ENCODE measurements at regions not wholly inside any gene's neighbourhood (a gene's known extent, or its start where the extent isn't known, plus 50 kb on each side); places are given as distances from the start of the nearest gene placed in this dataset.

DNA sequence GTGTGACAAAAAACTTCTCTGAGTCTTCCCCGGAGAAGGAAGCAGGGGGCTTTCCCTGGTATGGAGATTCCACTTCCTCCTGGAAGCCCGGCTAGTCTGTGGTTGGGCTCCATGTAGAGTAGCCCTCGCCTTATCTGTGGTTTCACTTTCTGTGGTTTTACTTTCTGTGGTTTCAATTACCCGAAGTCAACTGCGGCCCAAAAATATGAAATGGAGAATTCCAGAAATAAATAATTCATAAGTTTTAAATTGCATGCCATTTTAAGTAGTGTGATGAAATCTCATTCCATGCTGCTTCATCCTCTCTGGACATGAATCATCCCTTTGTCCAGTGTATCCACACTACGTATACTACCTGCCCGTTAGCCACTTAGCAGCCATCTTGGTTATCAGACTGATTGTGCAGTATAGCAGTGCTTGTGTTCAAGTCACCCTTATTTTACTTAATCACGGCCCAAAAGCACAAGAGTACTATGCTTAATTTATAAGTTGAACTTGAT is 275.0 kb upstream of the SESN3 start:
- H3K27me3 ChIP-seq = no peaks in the 10 kb centered on the region
- in situ Hi-C loops (cut with MboI; ENCODE audit: low pct_ligation_motif_present in 1 of 4, low pct_unique_long_range_greater_than_20kb in 1 of 4, low sequenced_read_pairs in 3 of 4) = no loop called here
- 66 to 83% methylated on average over 8 of the region's 8 CpGs for WGBS, 2 donors (ENCODE audit: low coverage in 1 of 2)

DNA sequence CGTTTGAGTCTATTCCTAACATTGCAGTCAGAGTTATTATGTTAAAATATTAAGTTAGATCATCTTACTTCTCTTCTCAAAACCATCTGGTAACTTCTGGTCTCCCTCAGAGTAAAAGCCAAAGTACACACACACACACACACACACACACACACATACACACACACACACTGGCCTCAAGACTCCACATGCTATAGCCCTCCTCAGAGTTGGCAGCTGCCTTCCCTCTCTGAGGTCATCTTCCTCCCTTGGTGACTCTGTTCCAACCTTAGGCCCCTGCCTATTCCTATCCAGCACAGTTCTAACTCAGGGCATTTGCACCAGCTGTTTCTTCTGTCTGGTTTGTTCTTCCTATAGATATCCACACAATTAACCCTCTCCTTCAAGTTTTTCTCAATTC is 272.0 kb upstream of the SESN3 start:
- Histone ChIP-seq H3K36me3 (no peaks in the 10 kb centered on the region), H3K27ac (no peak overlapping the region), H3K4me1 (no peaks in the 10 kb centered on the region), H3K9me3 (no peaks in the 10 kb centered on the region), H3K27me3 (no peaks in the 10 kb centered on the region), H3K4me3 (no peak overlapping the region)
- 75 to 83% methylated on average over 1 of the region's 1 CpG for WGBS, 2 donors (ENCODE audit: low coverage in 1 of 2)
- in situ Hi-C loops (cut with MboI; ENCODE audit: low pct_ligation_motif_present in 1 of 4, low pct_unique_long_range_greater_than_20kb in 1 of 4, low sequenced_read_pairs in 3 of 4) (no loop called here), intact Hi-C loops (cut with DNase I; ENCODE audit: low total_unique reads) (no loop called here)
- no peak for TF ChIP-seq EP300 (IDR thresholded peaks at IDR 0.05; ENCODE audit: low read depth)
- TF ChIP-seq, protein P1, sequence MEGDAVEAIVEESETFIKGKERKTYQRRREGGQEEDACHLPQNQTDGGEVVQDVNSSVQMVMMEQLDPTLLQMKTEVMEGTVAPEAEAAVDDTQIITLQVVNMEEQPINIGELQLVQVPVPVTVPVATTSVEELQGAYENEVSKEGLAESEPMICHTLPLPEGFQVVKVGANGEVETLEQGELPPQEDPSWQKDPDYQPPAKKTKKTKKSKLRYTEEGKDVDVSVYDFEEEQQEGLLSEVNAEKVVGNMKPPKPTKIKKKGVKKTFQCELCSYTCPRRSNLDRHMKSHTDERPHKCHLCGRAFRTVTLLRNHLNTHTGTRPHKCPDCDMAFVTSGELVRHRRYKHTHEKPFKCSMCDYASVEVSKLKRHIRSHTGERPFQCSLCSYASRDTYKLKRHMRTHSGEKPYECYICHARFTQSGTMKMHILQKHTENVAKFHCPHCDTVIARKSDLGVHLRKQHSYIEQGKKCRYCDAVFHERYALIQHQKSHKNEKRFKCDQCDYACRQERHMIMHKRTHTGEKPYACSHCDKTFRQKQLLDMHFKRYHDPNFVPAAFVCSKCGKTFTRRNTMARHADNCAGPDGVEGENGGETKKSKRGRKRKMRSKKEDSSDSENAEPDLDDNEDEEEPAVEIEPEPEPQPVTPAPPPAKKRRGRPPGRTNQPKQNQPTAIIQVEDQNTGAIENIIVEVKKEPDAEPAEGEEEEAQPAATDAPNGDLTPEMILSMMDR (IDR thresholded peaks at IDR 0.05) = no peak
- TF ChIP-seq POLR2A (IDR thresholded peaks at IDR 0.05) = no peak
- TF ChIP-seq POLR2AphosphoS5 (IDR thresholded peaks at IDR 0.05) = no peak
- DNase-seq = no peak

More for the DNA sequence above, 275.0 kb upstream of the SESN3 start:
- no peaks in the 10 kb centered on the region for H3K9me3 ChIP-seq
- H3K27ac ChIP-seq = no peak overlapping the region
- no peak for DNase-seq
- H3K4me1 ChIP-seq = no peaks in the 10 kb centered on the region
- TF ChIP-seq, protein P1 (IDR thresholded peaks at IDR 0.05) = no peak
- no peak for TF ChIP-seq POLR2A (IDR thresholded peaks at IDR 0.05)
- no peak for TF ChIP-seq EP300 (IDR thresholded peaks at IDR 0.05; ENCODE audit: low read depth)
- TF ChIP-seq POLR2AphosphoS5 (IDR thresholded peaks at IDR 0.05) = no peak
- H3K4me3 ChIP-seq = no peak overlapping the region
- H3K36me3 ChIP-seq = no peaks in the 10 kb centered on the region
- intact Hi-C loops (cut with DNase I; ENCODE audit: low total_unique reads) = no loop called here

DNA sequence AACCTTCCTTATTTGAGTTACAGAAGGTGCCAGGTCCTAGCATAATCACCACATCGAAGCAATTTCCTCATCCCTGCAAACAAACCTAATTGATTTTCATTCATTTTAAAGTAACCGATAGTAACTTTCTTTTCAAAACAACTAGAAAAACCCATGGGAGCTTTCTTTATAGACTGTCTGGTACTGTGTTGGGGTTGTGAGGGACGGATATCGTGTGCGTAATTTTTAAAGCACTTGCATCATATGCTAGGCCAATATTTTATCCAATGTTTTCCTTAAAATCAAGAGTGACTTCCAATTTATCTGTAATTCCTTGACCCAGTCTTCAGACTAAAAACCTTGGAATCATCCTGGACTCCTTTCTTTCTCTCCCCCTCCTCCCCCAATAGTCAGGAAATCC is 271.5 kb upstream of the SESN3 start:
- intact Hi-C loops (cut with DNase I; ENCODE audit: low total_unique reads) = no loop called here
- DNase-seq = no peak
- Histone ChIP-seq H3K4me1 (no peaks in the 10 kb centered on the region), H3K27ac (no peak overlapping the region), H3K4me3 (no peak overlapping the region), H3K36me3 (no peaks in the 10 kb centered on the region), H3K27me3 (no peaks in the 10 kb centered on the region), H3K9me3 (no peaks in the 10 kb centered on the region)
- WGBS, 2 donors (ENCODE audit: low coverage in 1 of 2) = 94 to 95% methylated on average over 5 of the region's 5 CpGs
- TF ChIP-seq EP300 (IDR thresholded peaks at IDR 0.05; ENCODE audit: low read depth) = no peak
- TF ChIP-seq POLR2A (IDR thresholded peaks at IDR 0.05) = no peak
- no peak for TF ChIP-seq POLR2AphosphoS5 (IDR thresholded peaks at IDR 0.05)
- TF ChIP-seq, protein P1 (IDR thresholded peaks at IDR 0.05) = no peak
- in situ Hi-C loops (cut with MboI; ENCODE audit: low pct_ligation_motif_present in 1 of 4, low pct_unique_long_range_greater_than_20kb in 1 of 4, low sequenced_read_pairs in 3 of 4) = no loop called here

DNA sequence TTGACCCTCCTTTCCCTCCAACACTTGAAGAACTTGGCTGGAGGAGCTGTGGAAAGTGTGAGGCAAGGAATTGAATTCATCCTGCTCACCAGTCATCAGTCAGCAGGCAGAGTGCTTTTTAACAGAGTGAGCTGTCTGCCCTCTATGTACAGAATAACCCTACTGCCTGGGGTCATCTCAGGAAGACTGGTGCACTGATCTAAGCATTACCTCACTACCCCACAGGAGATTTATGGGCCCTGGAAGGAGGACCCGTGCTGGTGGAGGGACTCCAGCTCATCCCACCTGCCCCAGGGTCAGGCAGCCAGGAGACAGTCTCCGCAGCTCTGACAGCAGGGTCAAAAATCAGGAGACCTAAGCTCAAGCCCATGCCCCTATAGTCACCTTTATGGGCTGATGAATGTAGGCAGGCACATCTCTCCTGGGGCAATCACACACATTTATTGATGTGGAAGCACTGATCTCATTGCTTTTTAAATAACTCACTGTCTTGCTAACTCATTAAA is 270.8 kb upstream of the SESN3 start:
- H3K36me3 ChIP-seq = no peaks in the 10 kb centered on the region
- H3K9me3 ChIP-seq = no peaks in the 10 kb centered on the region
- no peak for DNase-seq
- 64% methylated on average over 2 of the region's 2 CpGs; no CpG with 5 or more reads in 1 of the 2 donors for WGBS, 2 donors (ENCODE audit: low coverage in 1 of 2)
- intact Hi-C loops (cut with DNase I; ENCODE audit: low total_unique reads) (no loop called here), in situ Hi-C loops (cut with MboI; ENCODE audit: low pct_ligation_motif_present in 1 of 4, low pct_unique_long_range_greater_than_20kb in 1 of 4, low sequenced_read_pairs in 3 of 4) (no loop called here)
- TF ChIP-seq, protein P1 (IDR thresholded peaks at IDR 0.05) = no peak
- TF ChIP-seq POLR2A (IDR thresholded peaks at IDR 0.05) (no peak), POLR2AphosphoS5 (IDR thresholded peaks at IDR 0.05) (no peak), EP300 (IDR thresholded peaks at IDR 0.05; ENCODE audit: low read depth) (no peak)
- no peak overlapping the region for H3K4me3 ChIP-seq
- H3K27ac ChIP-seq = no peak overlapping the region
- H3K4me1 ChIP-seq = no peaks in the 10 kb centered on the region
- no peaks in the 10 kb centered on the region for H3K27me3 ChIP-seq

Measured in transverse colon (tissue), 4 donors.